Vagina (tissue), 2 donors: ENCODE measurements at regions not wholly inside any gene's neighbourhood (a gene's known extent, or its start where the extent isn't known, plus 50 kb on each side); places are given as distances from the start of the nearest gene placed in this dataset.

Source experiments
- POLR2A ChIP-seq, 2 donors: fragments of 450-650 bp; IDR thresholded peaks; one replicate each; pipeline ENCODE4 v1.6.1; 2017; ENCODE audit warnings: antibody characterized with exemption in 2 of 2, mild to moderate bottlenecking in 2 of 2, moderate library complexity in 2 of 2
- POLR2AphosphoS5 ChIP-seq, 2 donors: sonication (generic); formaldehyde crosslinking; IDR thresholded peaks; one replicate each; pipeline ENCODE4 v1.9.0; 2017; ENCODE audit warnings: antibody characterized with exemption in 2 of 2, mild to moderate bottlenecking in 2 of 2, low read depth in 1 of 2; ENCODE audit not compliant: insufficient read depth in 1 of 2
- TF ChIP-seq, protein P1 (sequence below), 3 experiments: fragments of 450-650 bp in 2 of 3; fragments of 200-600 bp in 1 of 3; sonication (generic) in 1 of 3; IDR thresholded peaks; one replicate each; pipeline ENCODE4 v1.5.1; 2017 to 2019; ENCODE audit warnings: antibody characterized with exemption in 3 of 3, mild to moderate bottlenecking in 2 of 3, moderate library complexity in 2 of 3

DNA sequence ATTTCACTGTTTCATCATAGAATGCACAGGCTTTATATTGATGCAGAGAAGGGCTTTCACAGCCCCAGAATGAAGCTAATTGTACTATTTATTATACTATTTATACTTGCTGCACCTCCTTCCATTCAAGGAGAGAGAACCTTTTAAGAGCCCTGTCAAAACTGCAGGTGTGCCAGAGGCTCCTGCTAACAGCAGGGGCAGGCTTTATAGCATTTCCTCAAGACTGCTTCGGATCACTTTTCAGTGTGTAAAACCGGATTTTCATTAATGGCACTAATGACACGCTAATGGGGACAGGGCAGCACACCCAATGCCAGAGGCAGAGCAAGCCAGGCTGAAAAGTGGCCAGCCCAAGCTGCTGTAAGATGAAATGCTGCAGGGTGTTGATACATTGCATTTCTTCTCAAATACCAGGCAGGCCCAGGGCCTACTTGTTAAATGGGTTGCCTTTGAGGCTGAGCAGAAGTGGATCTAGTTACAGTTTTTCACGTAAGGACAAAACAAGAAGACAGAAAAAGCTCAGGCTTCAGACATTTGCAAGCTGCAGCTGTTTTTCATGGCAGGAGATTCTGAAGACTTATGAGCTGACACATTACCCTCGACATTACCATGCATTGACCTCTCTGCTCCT, 487.7 kb upstream of the BTBD3 start:
- TF ChIP-seq POLR2AphosphoS5 (IDR thresholded peaks at IDR 0.05; ENCODE audit: insufficient read depth in 1 of 2, low read depth in 1 of 2) (no peak), POLR2A (IDR thresholded peaks at IDR 0.05) (no peak)
- TF ChIP-seq, protein P1, sequence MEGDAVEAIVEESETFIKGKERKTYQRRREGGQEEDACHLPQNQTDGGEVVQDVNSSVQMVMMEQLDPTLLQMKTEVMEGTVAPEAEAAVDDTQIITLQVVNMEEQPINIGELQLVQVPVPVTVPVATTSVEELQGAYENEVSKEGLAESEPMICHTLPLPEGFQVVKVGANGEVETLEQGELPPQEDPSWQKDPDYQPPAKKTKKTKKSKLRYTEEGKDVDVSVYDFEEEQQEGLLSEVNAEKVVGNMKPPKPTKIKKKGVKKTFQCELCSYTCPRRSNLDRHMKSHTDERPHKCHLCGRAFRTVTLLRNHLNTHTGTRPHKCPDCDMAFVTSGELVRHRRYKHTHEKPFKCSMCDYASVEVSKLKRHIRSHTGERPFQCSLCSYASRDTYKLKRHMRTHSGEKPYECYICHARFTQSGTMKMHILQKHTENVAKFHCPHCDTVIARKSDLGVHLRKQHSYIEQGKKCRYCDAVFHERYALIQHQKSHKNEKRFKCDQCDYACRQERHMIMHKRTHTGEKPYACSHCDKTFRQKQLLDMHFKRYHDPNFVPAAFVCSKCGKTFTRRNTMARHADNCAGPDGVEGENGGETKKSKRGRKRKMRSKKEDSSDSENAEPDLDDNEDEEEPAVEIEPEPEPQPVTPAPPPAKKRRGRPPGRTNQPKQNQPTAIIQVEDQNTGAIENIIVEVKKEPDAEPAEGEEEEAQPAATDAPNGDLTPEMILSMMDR (IDR thresholded peaks at IDR 0.05): no peak
